ENCODE measurements at regions not wholly inside any gene's neighbourhood (a gene's known extent, or its start where the extent isn't known, plus 50 kb on each side); places are given as distances from the start of the nearest gene placed in this dataset.
"Not testable (repeated sequence)": the region's sequence is repeated elsewhere in the genome, so short reads cannot be mapped to it uniquely, and the experiment has no call there.

- DNase-seq: no peak
These were observed 109.5 kb upstream of the ITGB1 start for GRCh38 chr10:33067481-33067880.

GRCh38 chr10:33066558-33067236, 108.7 kb upstream of the ITGB1 start:
- no peak for DNase-seq

GRCh38 chr10:33065111-33065510, 107.1 kb upstream of the ITGB1 start:
- DNase-seq: no peak

GRCh38 chr10:33064706-33065105, 106.7 kb upstream of the ITGB1 start:
- no peak for DNase-seq

- no peak for DNase-seq
These were observed 99.6 kb upstream of the ITGB1 start for GRCh38 chr10:33057620-33058019.

GRCh38 chr10:33056828-33057596, 99.0 kb upstream of the ITGB1 start:
- no peak for DNase-seq

GRCh38 chr10:33055625-33056024, 97.6 kb upstream of the ITGB1 start:
- no peak for DNase-seq

- DNase-seq: no peak
These were observed 95.1 kb upstream of the ITGB1 start for GRCh38 chr10:33052915-33053810.

- no peak for DNase-seq
These were observed 94.3 kb upstream of the ITGB1 start for GRCh38 chr10:33052263-33052875.

- not testable (repeated sequence) for DNase-seq
These were observed 92.2 kb upstream of the ITGB1 start for GRCh38 chr10:33049963-33050920.

- no peak for DNase-seq
These were observed 90.2 kb upstream of the ITGB1 start for GRCh38 chr10:33048223-33048622.

- DNase-seq: no peak
These were observed 89.6 kb upstream of the ITGB1 start for GRCh38 chr10:33047655-33048054.

GRCh38 chr10:33046792-33047191, 88.8 kb upstream of the ITGB1 start:
- no peak for DNase-seq

GRCh38 chr10:33045421-33045820, 87.4 kb upstream of the ITGB1 start:
- DNase-seq: no peak

GRCh38 chr10:33042565-33042964, 84.5 kb upstream of the ITGB1 start:
- DNase-seq: no peak

- DNase-seq: no peak
These were observed 83.9 kb upstream of the ITGB1 start for GRCh38 chr10:33041783-33042437.

GRCh38 chr10:33040436-33040835, 82.4 kb upstream of the ITGB1 start:
- DNase-seq: no peak

- DNase-seq: no peak
These were observed 81.2 kb upstream of the ITGB1 start for GRCh38 chr10:33039181-33039580.

- no peak for DNase-seq
These were observed 80.6 kb upstream of the ITGB1 start for GRCh38 chr10:33038672-33039071.

GRCh38 chr10:33037726-33038125, 79.7 kb upstream of the ITGB1 start:
- no peak for DNase-seq

- no peak for DNase-seq
These were observed 78.6 kb upstream of the ITGB1 start for GRCh38 chr10:33036670-33037069.

Measured in inflammatory macrophage (primary cell).